ENCODE measurements at regions not wholly inside any gene's neighbourhood (a gene's known extent, or its start where the extent isn't known, plus 50 kb on each side); places are given as distances from the start of the nearest gene placed in this dataset.

DNA sequence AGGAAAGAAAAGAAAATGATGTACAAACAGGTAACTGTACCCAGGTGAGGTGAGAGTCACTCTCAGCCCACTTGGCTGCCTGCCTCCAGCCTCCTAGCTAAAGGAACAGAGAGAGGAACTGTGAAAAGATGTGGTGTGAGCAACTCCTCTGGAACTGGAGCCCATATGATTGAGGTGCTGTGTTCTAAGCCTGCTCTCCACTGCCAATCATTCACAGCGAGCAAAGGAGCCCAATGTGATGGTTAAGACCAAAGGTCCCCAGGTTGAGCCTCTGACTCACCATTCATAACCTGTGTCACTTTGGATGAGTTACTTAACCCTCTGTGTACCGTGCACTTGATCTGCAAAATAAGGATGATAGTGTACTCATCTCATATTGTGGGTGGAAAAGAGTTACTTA is 868.1 kb upstream of the AUTS2 start:
- Histone ChIP-seq H3K27ac (ENCODE audit: low read depth in 1 of 3, low read length in 2 of 3) (no peak overlapping the region), H3K4me3 (ENCODE audit: low read depth in 1 of 3, low read length in 3 of 3) (no peak overlapping the region), H3K36me3 (ENCODE audit: control insufficient read depth in 3 of 3, insufficient read depth in 2 of 3, low read depth in 1 of 3, low read length in 3 of 3) (no peaks in the 10 kb centered on the region), H3K4me1 (ENCODE audit: control insufficient read depth in 3 of 3, insufficient read depth in 2 of 3, low read depth in 1 of 3, low read length in 2 of 3) (no peaks in the 10 kb centered on the region), H3K27me3 (ENCODE audit: control insufficient read depth in 3 of 3, insufficient read depth in 3 of 3, low read length in 3 of 3) (no peaks in the 10 kb centered on the region), H3K9me3 (ENCODE audit: control insufficient read depth in 2 of 2, insufficient read depth in 1 of 2, low read depth in 1 of 2, low read length in 1 of 2) (no peaks in the 10 kb centered on the region)
- no peak for FAIRE-seq
- WGBS, 3 donors: 19 to 57% (median 24%) methylated on average over 2 of the region's 2 CpGs
- DNase-seq: peak in 1 of 2 donors; percentile 71

DNA sequence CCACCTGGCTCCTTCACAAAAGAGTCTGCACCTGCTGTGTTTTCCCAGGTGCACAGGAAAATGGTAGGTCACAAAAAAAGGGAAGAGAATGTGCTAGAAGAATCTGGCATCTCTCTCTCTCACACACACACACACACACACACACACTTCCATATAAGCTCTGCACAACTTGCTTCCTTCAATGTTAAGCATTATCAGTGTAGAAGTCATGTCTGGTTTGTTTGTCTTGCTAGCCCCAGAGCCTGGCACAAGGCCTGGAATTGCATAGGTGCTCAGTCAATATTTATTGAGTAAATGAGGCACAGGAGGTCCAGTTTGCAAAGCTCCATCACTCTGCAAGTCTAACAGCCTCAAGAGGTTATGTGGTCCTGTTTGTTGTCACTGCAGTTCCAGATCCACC is 867.3 kb upstream of the AUTS2 start:
- H3K4me3 ChIP-seq (ENCODE audit: low read depth in 1 of 3, low read length in 3 of 3): no peak overlapping the region

GRCh38 chr7:68733219-68734153 is 864.8 kb upstream of the AUTS2 start:
- FAIRE-seq (no peak), DNase-seq (no peak)
- 59 to 70% (median 63%) methylated on average over 8 of the region's 8 CpGs for WGBS, 3 donors
- no peaks in the 10 kb centered on the region for H3K9me3 ChIP-seq (ENCODE audit: control insufficient read depth in 2 of 2, insufficient read depth in 1 of 2, low read depth in 1 of 2, low read length in 1 of 2)
- H3K4me1 ChIP-seq (ENCODE audit: control insufficient read depth in 3 of 3, insufficient read depth in 2 of 3, low read depth in 1 of 3, low read length in 2 of 3): no peaks in the 10 kb centered on the region
- H3K36me3 ChIP-seq (ENCODE audit: control insufficient read depth in 3 of 3, insufficient read depth in 2 of 3, low read depth in 1 of 3, low read length in 3 of 3): no peaks in the 10 kb centered on the region
- H3K4me3 ChIP-seq (ENCODE audit: low read depth in 1 of 3, low read length in 3 of 3): no peak overlapping the region
- no peak overlapping the region for H3K27ac ChIP-seq (ENCODE audit: low read depth in 1 of 3, low read length in 2 of 3)
- H3K27me3 ChIP-seq (ENCODE audit: control insufficient read depth in 3 of 3, insufficient read depth in 3 of 3, low read length in 3 of 3): no peaks in the 10 kb centered on the region

More for the DNA sequence above, 867.3 kb upstream of the AUTS2 start:
- Histone ChIP-seq H3K27ac (ENCODE audit: low read depth in 1 of 3, low read length in 2 of 3) (no peak overlapping the region), H3K4me1 (ENCODE audit: control insufficient read depth in 3 of 3, insufficient read depth in 2 of 3, low read depth in 1 of 3, low read length in 2 of 3) (no peaks in the 10 kb centered on the region), H3K36me3 (ENCODE audit: control insufficient read depth in 3 of 3, insufficient read depth in 2 of 3, low read depth in 1 of 3, low read length in 3 of 3) (no peaks in the 10 kb centered on the region), H3K9me3 (ENCODE audit: control insufficient read depth in 2 of 2, insufficient read depth in 1 of 2, low read depth in 1 of 2, low read length in 1 of 2) (no peaks in the 10 kb centered on the region), H3K27me3 (ENCODE audit: control insufficient read depth in 3 of 3, insufficient read depth in 3 of 3, low read length in 3 of 3) (no peaks in the 10 kb centered on the region)
- peak; percentile 12 to 45 for DNase-seq
- FAIRE-seq: no peak

DNA sequence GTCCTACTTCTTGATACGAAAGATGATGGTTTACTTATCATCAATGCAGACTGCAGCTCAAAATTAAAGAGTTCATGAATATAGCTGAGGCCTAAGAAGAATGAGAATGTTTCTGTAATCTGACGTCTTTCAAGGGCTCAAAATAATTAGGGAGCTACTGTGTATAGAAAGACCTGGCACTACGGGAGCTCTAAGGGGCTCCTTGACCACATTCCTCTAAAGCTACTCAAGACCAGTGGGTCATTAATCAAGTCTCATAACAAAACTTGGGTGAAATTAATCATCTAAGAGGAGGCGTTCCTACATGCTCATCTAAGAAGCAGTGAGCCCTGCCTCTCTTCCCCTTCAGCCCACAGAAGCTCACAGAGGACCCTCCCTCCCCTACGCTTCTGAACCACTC is 863.8 kb upstream of the AUTS2 start:
- H3K4me1 ChIP-seq (ENCODE audit: control insufficient read depth in 3 of 3, insufficient read depth in 2 of 3, low read depth in 1 of 3, low read length in 2 of 3): no peaks in the 10 kb centered on the region
- H3K9me3 ChIP-seq (ENCODE audit: control insufficient read depth in 2 of 2, insufficient read depth in 1 of 2, low read depth in 1 of 2, low read length in 1 of 2): no peaks in the 10 kb centered on the region
- 77 to 90% (median 77%) methylated on average over 5 of the region's 5 CpGs for WGBS, 3 donors
- no peaks in the 10 kb centered on the region for H3K36me3 ChIP-seq (ENCODE audit: control insufficient read depth in 3 of 3, insufficient read depth in 2 of 3, low read depth in 1 of 3, low read length in 3 of 3)
- no peak overlapping the region for H3K4me3 ChIP-seq (ENCODE audit: low read depth in 1 of 3, low read length in 3 of 3)
- H3K27ac ChIP-seq (ENCODE audit: low read depth in 1 of 3, low read length in 2 of 3): no peak overlapping the region
- FAIRE-seq (no peak), DNase-seq (no peak)
- H3K27me3 ChIP-seq (ENCODE audit: control insufficient read depth in 3 of 3, insufficient read depth in 3 of 3, low read length in 3 of 3): no peaks in the 10 kb centered on the region

DNA sequence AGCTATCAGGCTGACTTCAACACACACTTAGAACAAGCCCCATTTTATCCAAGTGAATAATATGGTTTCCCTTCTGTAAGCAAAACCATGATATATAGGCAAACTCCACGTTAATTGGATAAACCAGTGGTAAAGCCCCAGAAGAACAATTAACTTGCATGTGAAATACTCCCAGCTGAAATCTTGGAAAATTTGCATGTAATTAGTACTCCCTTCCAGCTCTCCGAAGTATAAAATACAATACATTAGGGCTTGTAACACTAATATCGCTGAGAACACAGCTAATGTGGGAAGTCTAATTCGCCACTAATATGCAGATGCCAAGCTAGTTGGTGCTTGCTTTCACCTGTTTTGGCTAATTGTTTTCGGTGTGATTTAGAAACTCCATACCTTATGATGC is 859.0 kb upstream of the AUTS2 start:
- Histone ChIP-seq H3K27ac (ENCODE audit: low read depth in 1 of 3, low read length in 2 of 3) (no peak overlapping the region), H3K4me3 (ENCODE audit: low read depth in 1 of 3, low read length in 3 of 3) (no peak overlapping the region), H3K4me1 (ENCODE audit: control insufficient read depth in 3 of 3, insufficient read depth in 2 of 3, low read depth in 1 of 3, low read length in 2 of 3) (no peaks in the 10 kb centered on the region), H3K36me3 (ENCODE audit: control insufficient read depth in 3 of 3, insufficient read depth in 2 of 3, low read depth in 1 of 3, low read length in 3 of 3) (no peaks in the 10 kb centered on the region), H3K9me3 (ENCODE audit: control insufficient read depth in 2 of 2, insufficient read depth in 1 of 2, low read depth in 1 of 2, low read length in 1 of 2) (peaks cover 0 to 1% of the 10 kb centered on the region in 2 donors), H3K27me3 (ENCODE audit: control insufficient read depth in 3 of 3, insufficient read depth in 3 of 3, low read length in 3 of 3) (no peaks in the 10 kb centered on the region)
- no peak for FAIRE-seq
- DNase-seq: no peak
- 87 to 91% (median 91%) methylated on average over 5 of the region's 5 CpGs for WGBS, 3 donors

DNA sequence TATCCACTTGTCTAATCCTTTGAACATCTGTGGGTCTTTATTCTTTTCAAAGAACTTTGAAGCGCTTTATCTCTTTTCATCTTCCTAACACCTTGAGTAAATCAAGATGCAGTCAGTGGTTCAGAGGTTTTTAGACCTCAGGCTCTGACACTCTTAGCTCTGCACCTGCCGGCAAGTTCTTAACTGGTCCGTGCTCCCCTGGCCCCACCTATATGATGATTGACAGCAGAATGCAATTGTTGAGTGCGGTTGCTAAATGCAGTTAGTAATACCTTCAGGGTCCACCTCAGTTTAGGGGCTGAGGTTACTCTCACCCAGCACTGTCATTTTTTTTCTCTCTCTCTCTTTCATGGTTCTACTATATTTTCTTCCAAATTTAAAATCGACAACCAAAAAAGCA is 854.2 kb upstream of the AUTS2 start:
- H3K4me3 ChIP-seq (ENCODE audit: low read depth in 1 of 3, low read length in 3 of 3): no peak overlapping the region
- WGBS, 3 donors: 46 to 72% (median 60%) methylated on average over 5 of the region's 5 CpGs
- H3K4me1 ChIP-seq (ENCODE audit: control insufficient read depth in 3 of 3, insufficient read depth in 2 of 3, low read depth in 1 of 3, low read length in 2 of 3): no peaks in the 10 kb centered on the region
- DNase-seq (no peak), FAIRE-seq (no peak)
- H3K27ac ChIP-seq (ENCODE audit: low read depth in 1 of 3, low read length in 2 of 3): no peak overlapping the region
- H3K27me3 ChIP-seq (ENCODE audit: control insufficient read depth in 3 of 3, insufficient read depth in 3 of 3, low read length in 3 of 3): no peaks in the 10 kb centered on the region
- no peaks in the 10 kb centered on the region for H3K36me3 ChIP-seq (ENCODE audit: control insufficient read depth in 3 of 3, insufficient read depth in 2 of 3, low read depth in 1 of 3, low read length in 3 of 3)
- peaks cover 0 to 1% of the 10 kb centered on the region in 2 donors for H3K9me3 ChIP-seq (ENCODE audit: control insufficient read depth in 2 of 2, insufficient read depth in 1 of 2, low read depth in 1 of 2, low read length in 1 of 2)

- no peak for FAIRE-seq
- 79 to 85% (median 82%) methylated on average over 14 of the region's 14 CpGs for WGBS, 3 donors
Measured at GRCh38 chr7:68748934-68749900, 849.1 kb upstream of the AUTS2 start.

GRCh38 chr7:68752485-68753178 is 845.6 kb upstream of the AUTS2 start:
- H3K9me3 ChIP-seq (ENCODE audit: control insufficient read depth in 2 of 2, insufficient read depth in 1 of 2, low read depth in 1 of 2, low read length in 1 of 2): no peaks in the 10 kb centered on the region
- H3K27me3 ChIP-seq (ENCODE audit: control insufficient read depth in 3 of 3, insufficient read depth in 3 of 3, low read length in 3 of 3): no peaks in the 10 kb centered on the region
- H3K4me1 ChIP-seq (ENCODE audit: control insufficient read depth in 3 of 3, insufficient read depth in 2 of 3, low read depth in 1 of 3, low read length in 2 of 3): no peaks in the 10 kb centered on the region
- H3K27ac ChIP-seq (ENCODE audit: low read depth in 1 of 3, low read length in 2 of 3): no peak overlapping the region
- no peaks in the 10 kb centered on the region for H3K36me3 ChIP-seq (ENCODE audit: control insufficient read depth in 3 of 3, insufficient read depth in 2 of 3, low read depth in 1 of 3, low read length in 3 of 3)
- DNase-seq (no peak), FAIRE-seq (no peak)
- no peak overlapping the region for H3K4me3 ChIP-seq (ENCODE audit: low read depth in 1 of 3, low read length in 3 of 3)
- 73 to 82% (median 73%) methylated on average over 5 of the region's 5 CpGs for WGBS, 3 donors

More at GRCh38 chr7:68748934-68749900, 849.1 kb upstream of the AUTS2 start:
- DNase-seq: no peak
- Histone ChIP-seq H3K9me3 (ENCODE audit: control insufficient read depth in 2 of 2, insufficient read depth in 1 of 2, low read depth in 1 of 2, low read length in 1 of 2) (no peaks in the 10 kb centered on the region), H3K36me3 (ENCODE audit: control insufficient read depth in 3 of 3, insufficient read depth in 2 of 3, low read depth in 1 of 3, low read length in 3 of 3) (no peaks in the 10 kb centered on the region), H3K27ac (ENCODE audit: low read depth in 1 of 3, low read length in 2 of 3) (no peak overlapping the region), H3K4me1 (ENCODE audit: control insufficient read depth in 3 of 3, insufficient read depth in 2 of 3, low read depth in 1 of 3, low read length in 2 of 3) (no peaks in the 10 kb centered on the region), H3K27me3 (ENCODE audit: control insufficient read depth in 3 of 3, insufficient read depth in 3 of 3, low read length in 3 of 3) (no peaks in the 10 kb centered on the region), H3K4me3 (ENCODE audit: low read depth in 1 of 3, low read length in 3 of 3) (no peak overlapping the region)

Data from small intestine (tissue), 7 donors.